HL-60 (cell line): ENCODE measurements at regions not wholly inside any gene's neighbourhood (a gene's known extent, or its start where the extent isn't known, plus 50 kb on each side); places are given as distances from the start of the nearest gene placed in this dataset.

Experiments used
- DNase-seq, 2 experiments: peaks; one replicate each; pipeline ENCODE4 v3.0.0-alpha.2; 2010 to 2020; ENCODE audit warnings: low read depth in 1 of 2, low spot score in 1 of 2
- H3K27ac ChIP-seq: fragments of 250-450 bp; sonication (Bioruptor Pico); replicated peaks from 2 replicates; pipeline ENCODE4 v1.5.1; 2020; ENCODE audit warnings: mild to moderate bottlenecking, moderate library complexity
- H3K27me3 ChIP-seq: fragments of 250-450 bp; sonication (Bioruptor Pico); 2 replicates; pipeline ENCODE4 v1.5.1; 2021; ENCODE audit warnings: mild to moderate bottlenecking, moderate library complexity; ENCODE audit not compliant: insufficient read depth, poor library complexity, severe bottlenecking
- H3K4me3 ChIP-seq: replicated peaks from 2 replicates; pipeline ENCODE4 v1.5.1; 2011; ENCODE audit warnings: mild to moderate bottlenecking, control low read depth, low read length; ENCODE audit not compliant: insufficient read depth
- CTCF ChIP-seq: IDR thresholded peaks from one replicate; pipeline ENCODE4 v1.5.1; 2011; ENCODE audit warnings: low read length, control low read depth, inconsistent platforms; ENCODE audit not compliant: insufficient read depth
- GABPA ChIP-seq: IDR thresholded peaks from 2 replicates; pipeline ENCODE4 v1.6.1; 2012; ENCODE audit warnings: low read depth
- POLR2AphosphoS5 ChIP-seq: IDR thresholded peaks from 2 replicates; pipeline ENCODE4 v1.6.1; 2012; ENCODE audit warnings: low read depth
- REST ChIP-seq: IDR thresholded peaks from 2 replicates; pipeline ENCODE4 v1.6.1; 2012; ENCODE audit warnings: low read depth; ENCODE audit not compliant: insufficient replicate concordance
- SPI1 ChIP-seq: IDR thresholded peaks from 2 replicates; pipeline ENCODE4 v1.6.1; 2012; ENCODE audit warnings: low read depth, mild to moderate bottlenecking, borderline replicate concordance

GRCh38 chr4:13857397-13857796 is 229.9 kb upstream of the BOD1L1 start:
- no peak for DNase-seq
- TF ChIP-seq SPI1 (no peak), REST (no peak), CTCF (no peak), POLR2AphosphoS5 (no peak), GABPA (no peak)
- Histone ChIP-seq H3K27ac (no peak overlapping the region), H3K4me3 (no peak overlapping the region), H3K27me3 (no peaks in the 10 kb centered on the region)

GRCh38 chr4:13857800-13858199 is 230.3 kb upstream of the BOD1L1 start:
- H3K27me3 ChIP-seq, result no peaks in the 10 kb centered on the region
- DNase-seq, result no peak
- TF ChIP-seq POLR2AphosphoS5 (no peak), GABPA (no peak), REST (no peak), SPI1 (no peak), CTCF (no peak)
- H3K4me3 ChIP-seq, result no peak overlapping the region
- H3K27ac ChIP-seq, result no peak overlapping the region

- no peak for DNase-seq
- H3K27ac ChIP-seq, result no peak overlapping the region
- TF ChIP-seq CTCF, result no peak
- TF ChIP-seq SPI1, result no peak
- no peak for TF ChIP-seq GABPA
- no peak for TF ChIP-seq REST
- no peak for TF ChIP-seq POLR2AphosphoS5
- H3K4me3 ChIP-seq, result no peak overlapping the region
- no peaks in the 10 kb centered on the region for H3K27me3 ChIP-seq
These were observed 231.9 kb upstream of the BOD1L1 start for GRCh38 chr4:13859423-13859822.
